AG10803 (cell line): ENCODE measurements at regions not wholly inside any gene's neighbourhood (a gene's known extent, or its start where the extent isn't known, plus 50 kb on each side); places are given as distances from the start of the nearest gene placed in this dataset.

Experiments
- DNase-seq: peaks from one replicate; pipeline ENCODE4 v3.0.0; 2010; ENCODE audit warnings: low read depth
- H3K4me3 ChIP-seq: 2 replicates; pipeline ENCODE4 v1.5.1; 2011; ENCODE audit warnings: mild to moderate bottlenecking, low read length, control low read depth
- TF ChIP-seq, protein P1 (sequence below): conservative IDR thresholded peaks from 2 replicates; pipeline ENCODE4 v1.5.1; 2011; ENCODE audit warnings: mild to moderate bottlenecking, low read length, control low read depth, inconsistent platforms

DNA sequence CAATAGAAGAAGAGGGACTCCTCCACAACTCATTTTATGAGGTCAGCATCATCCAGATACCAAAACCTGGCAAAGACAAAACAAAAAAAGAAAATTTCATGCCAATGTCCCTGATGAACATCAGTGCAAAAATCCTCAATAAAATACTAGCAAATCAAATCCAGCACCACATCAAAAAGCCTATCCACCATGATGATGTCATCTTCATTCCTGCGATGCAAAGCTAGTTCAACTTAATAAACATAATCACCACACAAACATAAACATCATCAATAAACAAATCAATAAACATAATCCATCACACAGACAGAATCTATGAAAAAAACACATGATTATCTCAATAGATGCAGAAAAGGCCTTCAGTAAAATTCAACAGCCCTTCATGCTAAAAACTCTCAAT is 342.1 kb downstream of the RSL24D1 start:
- H3K4me3 ChIP-seq, result no peak overlapping the region
- no peak for DNase-seq
- TF ChIP-seq, protein P1, sequence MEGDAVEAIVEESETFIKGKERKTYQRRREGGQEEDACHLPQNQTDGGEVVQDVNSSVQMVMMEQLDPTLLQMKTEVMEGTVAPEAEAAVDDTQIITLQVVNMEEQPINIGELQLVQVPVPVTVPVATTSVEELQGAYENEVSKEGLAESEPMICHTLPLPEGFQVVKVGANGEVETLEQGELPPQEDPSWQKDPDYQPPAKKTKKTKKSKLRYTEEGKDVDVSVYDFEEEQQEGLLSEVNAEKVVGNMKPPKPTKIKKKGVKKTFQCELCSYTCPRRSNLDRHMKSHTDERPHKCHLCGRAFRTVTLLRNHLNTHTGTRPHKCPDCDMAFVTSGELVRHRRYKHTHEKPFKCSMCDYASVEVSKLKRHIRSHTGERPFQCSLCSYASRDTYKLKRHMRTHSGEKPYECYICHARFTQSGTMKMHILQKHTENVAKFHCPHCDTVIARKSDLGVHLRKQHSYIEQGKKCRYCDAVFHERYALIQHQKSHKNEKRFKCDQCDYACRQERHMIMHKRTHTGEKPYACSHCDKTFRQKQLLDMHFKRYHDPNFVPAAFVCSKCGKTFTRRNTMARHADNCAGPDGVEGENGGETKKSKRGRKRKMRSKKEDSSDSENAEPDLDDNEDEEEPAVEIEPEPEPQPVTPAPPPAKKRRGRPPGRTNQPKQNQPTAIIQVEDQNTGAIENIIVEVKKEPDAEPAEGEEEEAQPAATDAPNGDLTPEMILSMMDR, result no peak

GRCh38 chr15:54850101-54850500 is 346.6 kb downstream of the RSL24D1 start:
- no peak overlapping the region for H3K4me3 ChIP-seq
- TF ChIP-seq, protein P1, result no peak
- DNase-seq, result no peak

GRCh38 chr15:54843006-54843405 is 353.7 kb downstream of the RSL24D1 start:
- no peak overlapping the region for H3K4me3 ChIP-seq
- TF ChIP-seq, protein P1, result no peak
- no peak for DNase-seq

DNA sequence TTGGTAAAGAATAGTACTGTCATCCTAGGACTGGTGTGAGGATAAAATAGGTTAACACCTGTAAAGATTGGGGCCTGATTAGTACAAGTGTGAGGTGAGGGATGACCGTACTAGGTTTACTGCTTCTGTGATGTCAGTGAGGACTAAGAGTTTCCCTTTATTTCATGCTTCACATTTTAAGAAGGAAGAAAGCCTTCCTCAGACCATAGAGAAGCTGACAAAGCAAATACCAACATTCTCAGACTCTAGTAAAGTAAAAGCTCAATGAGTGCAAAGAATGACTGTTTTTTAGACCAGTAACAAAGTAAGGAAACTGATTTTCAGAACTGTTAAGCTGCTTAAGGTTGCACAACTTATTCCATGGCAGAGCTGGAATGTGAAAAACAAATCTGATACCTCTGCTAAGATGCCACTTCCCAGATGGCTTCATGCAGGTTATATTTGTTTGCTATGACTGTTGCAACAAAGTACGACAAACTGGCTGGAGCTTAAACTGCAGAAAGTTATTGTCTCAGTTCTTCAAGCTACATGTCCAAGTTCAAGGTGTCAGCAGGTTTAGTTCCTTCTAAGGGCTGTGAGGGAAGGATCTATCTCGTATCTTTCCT is 354.9 kb downstream of the RSL24D1 start:
- TF ChIP-seq, protein P1, result no peak
- H3K4me3 ChIP-seq, result no peak overlapping the region
- DNase-seq, result no peak

GRCh38 chr15:54840621-54841398 is 355.9 kb downstream of the RSL24D1 start:
- DNase-seq, result no peak
- TF ChIP-seq, protein P1, result no peak
- H3K4me3 ChIP-seq, result no peak overlapping the region

DNA sequence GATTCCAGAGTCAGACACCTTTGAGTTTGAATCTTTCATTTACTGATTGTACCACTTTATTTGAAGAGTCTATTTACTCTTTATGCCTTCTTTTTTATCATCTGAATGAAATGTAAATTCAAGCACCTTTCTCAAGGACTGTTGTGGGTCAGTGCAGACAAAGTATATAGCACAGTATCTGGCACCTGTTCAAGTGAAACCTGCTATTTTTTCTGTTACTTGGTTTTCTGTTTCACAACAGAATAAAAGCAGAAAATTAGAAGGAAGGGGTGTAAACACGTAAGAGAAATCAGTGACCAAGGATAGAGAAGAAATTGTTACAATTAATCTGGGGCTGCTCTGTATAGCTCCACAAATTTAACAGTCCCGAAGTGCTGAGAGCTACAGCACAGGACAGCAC is 357.4 kb downstream of the RSL24D1 start:
- TF ChIP-seq, protein P1, result no peak
- no peak overlapping the region for H3K4me3 ChIP-seq
- DNase-seq, result no peak
